IPS-15b (cell line): ENCODE measurements at regions not wholly inside any gene's neighbourhood (a gene's known extent, or its start where the extent isn't known, plus 50 kb on each side); places are given as distances from the start of the nearest gene placed in this dataset.

ENCODE experiments used
- H3K27me3 ChIP-seq: one replicate; pipeline ENCODE4 v1.6.1; 2013; ENCODE audit warnings: low read length; ENCODE audit not compliant: control insufficient read depth, insufficient read depth
- H3K36me3 ChIP-seq: one replicate; pipeline ENCODE4 v1.6.1; 2013; ENCODE audit warnings: low read length; ENCODE audit not compliant: control insufficient read depth, insufficient read depth
- H3K4me1 ChIP-seq: one replicate; pipeline ENCODE4 v1.6.1; 2013; ENCODE audit warnings: mild to moderate bottlenecking, low read length; ENCODE audit not compliant: control insufficient read depth, insufficient read depth
- H3K4me3 ChIP-seq: one replicate; pipeline ENCODE4 v1.5.1; 2013; ENCODE audit warnings: low read depth, low read length
- H3K9ac ChIP-seq: one replicate; pipeline ENCODE4 v1.6.1; 2013; ENCODE audit warnings: low read depth, mild to moderate bottlenecking, low read length
- H3K9me3 ChIP-seq: one replicate; pipeline ENCODE4 v1.6.1; 2013; ENCODE audit warnings: mild to moderate bottlenecking, low read length; ENCODE audit not compliant: control insufficient read depth, insufficient read depth

GRCh38 chr3:127469760-127470159, 120.8 kb downstream of the TPRA1 start:
- H3K4me1 ChIP-seq, result peaks cover 2% of the 10 kb centered on the region
- no peak overlapping the region for H3K4me3 ChIP-seq
- peaks cover 2% of the 10 kb centered on the region for H3K27me3 ChIP-seq
- H3K9ac ChIP-seq, result no peak overlapping the region
- no peaks in the 10 kb centered on the region for H3K9me3 ChIP-seq
- H3K36me3 ChIP-seq, result no peaks in the 10 kb centered on the region

- Histone ChIP-seq H3K36me3 (no peaks in the 10 kb centered on the region), H3K4me1 (peaks cover 2% of the 10 kb centered on the region), H3K9ac (no peak overlapping the region), H3K27me3 (peaks cover 2% of the 10 kb centered on the region), H3K9me3 (no peaks in the 10 kb centered on the region), H3K4me3 (no peak overlapping the region)
Measured at GRCh38 chr3:127467391-127467790, 123.1 kb downstream of the TPRA1 start.

- Histone ChIP-seq H3K27me3 (peaks cover 2% of the 10 kb centered on the region), H3K9me3 (no peaks in the 10 kb centered on the region), H3K4me1 (peaks cover 2% of the 10 kb centered on the region), H3K36me3 (no peaks in the 10 kb centered on the region), H3K9ac (no peak overlapping the region), H3K4me3 (no peak overlapping the region)
Measured at GRCh38 chr3:127464642-127465041, 125.9 kb downstream of the TPRA1 start.

- Histone ChIP-seq H3K9ac (no peak overlapping the region), H3K27me3 (peaks cover 17% of the 10 kb centered on the region), H3K4me1 (peaks cover 6% of the 10 kb centered on the region), H3K36me3 (no peaks in the 10 kb centered on the region), H3K4me3 (no peak overlapping the region), H3K9me3 (no peaks in the 10 kb centered on the region)
Measured at GRCh38 chr3:127462111-127462655, 128.3 kb downstream of the TPRA1 start.

- Histone ChIP-seq H3K27me3 (peaks cover 23% of the 10 kb centered on the region), H3K9me3 (no peaks in the 10 kb centered on the region), H3K9ac (no peak overlapping the region), H3K36me3 (no peaks in the 10 kb centered on the region), H3K4me1 (peaks cover 6% of the 10 kb centered on the region), H3K4me3 (no peak overlapping the region)
Measured at GRCh38 chr3:127461286-127461910, 129.1 kb downstream of the TPRA1 start.

GRCh38 chr3:127459891-127460290, 130.6 kb downstream of the TPRA1 start:
- Histone ChIP-seq H3K4me1 (peaks cover 6% of the 10 kb centered on the region), H3K9me3 (no peaks in the 10 kb centered on the region), H3K27me3 (peaks cover 33% of the 10 kb centered on the region), H3K9ac (no peak overlapping the region), H3K4me3 (no peak overlapping the region), H3K36me3 (no peaks in the 10 kb centered on the region)

GRCh38 chr3:127458696-127459604, 131.6 kb downstream of the TPRA1 start:
- no peak overlapping the region for H3K9ac ChIP-seq
- no peaks in the 10 kb centered on the region for H3K36me3 ChIP-seq
- peaks cover 6% of the 10 kb centered on the region for H3K4me1 ChIP-seq
- H3K27me3 ChIP-seq, result peaks cover 42% of the 10 kb centered on the region
- no peaks in the 10 kb centered on the region for H3K9me3 ChIP-seq
- H3K4me3 ChIP-seq, result no peak overlapping the region

GRCh38 chr3:127457546-127458145, 132.9 kb downstream of the TPRA1 start:
- no peak overlapping the region for H3K4me3 ChIP-seq
- H3K36me3 ChIP-seq, result no peaks in the 10 kb centered on the region
- H3K9ac ChIP-seq, result no peak overlapping the region
- no peaks in the 10 kb centered on the region for H3K9me3 ChIP-seq
- H3K27me3 ChIP-seq, result peaks cover 47% of the 10 kb centered on the region
- H3K4me1 ChIP-seq, result peaks cover 6% of the 10 kb centered on the region

GRCh38 chr3:127457094-127457475, 133.4 kb downstream of the TPRA1 start:
- Histone ChIP-seq H3K9me3 (no peaks in the 10 kb centered on the region), H3K36me3 (no peaks in the 10 kb centered on the region), H3K27me3 (peaks cover 47% of the 10 kb centered on the region), H3K4me3 (peak overlapping the region; percentile 68), H3K9ac (no peak overlapping the region), H3K4me1 (peaks cover 6% of the 10 kb centered on the region)

- peak overlapping the region; percentile 68 for H3K4me3 ChIP-seq
- no peaks in the 10 kb centered on the region for H3K9me3 ChIP-seq
- no peaks in the 10 kb centered on the region for H3K36me3 ChIP-seq
- H3K9ac ChIP-seq, result no peak overlapping the region
- peaks cover 47% of the 10 kb centered on the region for H3K27me3 ChIP-seq
- H3K4me1 ChIP-seq, result peaks cover 6% of the 10 kb centered on the region
Measured at GRCh38 chr3:127456471-127457093, 134.0 kb downstream of the TPRA1 start.
